Cardiac muscle cell (in vitro differentiated cells and primary cell): ENCODE measurements at regions not wholly inside any gene's neighbourhood (a gene's known extent, or its start where the extent isn't known, plus 50 kb on each side); places are given as distances from the start of the nearest gene placed in this dataset.
"Not testable (repeated sequence)": the region's sequence is repeated elsewhere in the genome, so short reads cannot be mapped to it uniquely, and the experiment has no call there.

Experiments used
- DNase-seq, 2 donors: peaks; one replicate each; pipeline versions ENCODE4 v3.0.0 to v3.0.0-alpha.2; 2010 to 2017; ENCODE audit warnings: low read depth in 1 of 2, low spot score in 1 of 2
- H3K27ac ChIP-seq: fragments of 200-600 bp; sonication (generic); 2 replicates; pipeline ENCODE4 v1.5.1; 2016
- H3K27me3 ChIP-seq: fragments of 200-600 bp; sonication (generic); 2 replicates; pipeline ENCODE4 v1.6.0; 2016; ENCODE audit warnings: control low read depth
- H3K36me3 ChIP-seq: fragments of 200-600 bp; sonication (generic); 2 replicates; pipeline ENCODE4 v1.5.1; 2016; ENCODE audit warnings: control low read depth
- H3K4me1 ChIP-seq: fragments of 200-600 bp; sonication (generic); 2 replicates; pipeline ENCODE4 v1.8.1; 2017; ENCODE audit warnings: low read depth, mild to moderate bottlenecking, mixed run types
- H3K4me3 ChIP-seq: fragments of 200-600 bp; sonication (generic); 2 replicates; pipeline ENCODE4 v1.5.1; 2016; ENCODE audit warnings: mild to moderate bottlenecking
- H3K9me3 ChIP-seq: fragments of 200-600 bp; sonication (generic); 2 replicates; pipeline ENCODE4 v1.5.1; 2017; ENCODE audit warnings: low read depth, mild to moderate bottlenecking, control low read depth
- CTCF ChIP-seq: IDR thresholded peaks from 2 replicates; pipeline ENCODE4 v1.5.1; 2012; ENCODE audit warnings: low read depth, mild to moderate bottlenecking, low read length

- Histone ChIP-seq H3K36me3 (no peaks in the 10 kb centered on the region), H3K4me1 (no peaks in the 10 kb centered on the region), H3K4me3 (no peak overlapping the region), H3K9me3 (no peaks in the 10 kb centered on the region), H3K27me3 (no peaks in the 10 kb centered on the region), H3K27ac (no peak overlapping the region)
- TF ChIP-seq CTCF, result no peak
- no peak for DNase-seq
These were observed 77.6 kb downstream of the SETD4 start for GRCh38 chr21:35982717-35983116.

GRCh38 chr21:35981514-35982070 is 78.7 kb downstream of the SETD4 start:
- Histone ChIP-seq H3K4me3 (no peak overlapping the region), H3K4me1 (no peaks in the 10 kb centered on the region), H3K36me3 (no peaks in the 10 kb centered on the region), H3K27ac (no peak overlapping the region), H3K9me3 (no peaks in the 10 kb centered on the region), H3K27me3 (no peaks in the 10 kb centered on the region)
- DNase-seq, result peak in 1 of 2 donors; percentile 17
- no peak for TF ChIP-seq CTCF

GRCh38 chr21:35980821-35981220 is 79.5 kb downstream of the SETD4 start:
- DNase-seq, result no peak

GRCh38 chr21:35977860-35978259 is 82.5 kb downstream of the SETD4 start:
- H3K27ac ChIP-seq, DNase-seq, H3K9me3 ChIP-seq, H3K27me3 ChIP-seq, H3K36me3 ChIP-seq, H3K4me1 ChIP-seq, H3K4me3 ChIP-seq: not testable (repeated sequence)

More at GRCh38 chr21:35980821-35981220, 79.5 kb downstream of the SETD4 start:
- no peaks in the 10 kb centered on the region for H3K36me3 ChIP-seq
- no peaks in the 10 kb centered on the region for H3K4me1 ChIP-seq
- H3K27me3 ChIP-seq, result no peaks in the 10 kb centered on the region
- no peak for TF ChIP-seq CTCF
- H3K27ac ChIP-seq, result no peak overlapping the region
- no peaks in the 10 kb centered on the region for H3K9me3 ChIP-seq
- H3K4me3 ChIP-seq, result no peak overlapping the region

GRCh38 chr21:35976929-35977328 is 83.4 kb downstream of the SETD4 start:
- Histone ChIP-seq H3K36me3 (no peaks in the 10 kb centered on the region), H3K27ac (no peak overlapping the region), H3K27me3 (no peaks in the 10 kb centered on the region), H3K4me3 (no peak overlapping the region), H3K9me3 (no peaks in the 10 kb centered on the region), H3K4me1 (no peaks in the 10 kb centered on the region)
- DNase-seq, result no peak
- no peak for TF ChIP-seq CTCF

GRCh38 chr21:35976481-35976880 is 83.8 kb downstream of the SETD4 start:
- Histone ChIP-seq H3K4me1 (no peaks in the 10 kb centered on the region), H3K27ac (no peak overlapping the region), H3K27me3 (no peaks in the 10 kb centered on the region), H3K9me3 (no peaks in the 10 kb centered on the region), H3K36me3 (no peaks in the 10 kb centered on the region), H3K4me3 (no peak overlapping the region)
- DNase-seq, result no peak
- TF ChIP-seq CTCF, result no peak
